Natural killer cell treated with Interleukin-12 subunit alpha and Interleukin-12 subunit beta and Interleukin-15 and Interleukin-18, amount 100 ng/mL, for 72 hours (primary cell): ENCODE measurements at regions not wholly inside any gene's neighbourhood (a gene's known extent, or its start where the extent isn't known, plus 50 kb on each side); places are given as distances from the start of the nearest gene placed in this dataset.

Experiments used
- ATAC-seq, 2 donors: fragments of 150-1000 bp; cut with Tn5 transposase in 1 of 2; sonication (Bioruptor Pico), chemical (Tn5 transposase) in 1 of 2; 2 replicates each; pipeline ENCODE4 v1.10.0; 2021
- DNase-seq: peaks from one replicate; pipeline ENCODE4 v3.0.0; 2022; ENCODE audit warnings: low spot score
- H3K27ac Mint-ChIP-seq, 2 donors: 1 replicate in 1 of 2; 2 replicates in 1 of 2; pipeline ENCODE4 v1.8.0; 2022; ENCODE audit warnings: mixed read lengths in 2 of 2, mild to moderate bottlenecking in 1 of 2, moderate library complexity in 1 of 2
- H3K27me3 Mint-ChIP-seq, 2 donors: 1 replicate in 1 of 2; 2 replicates in 1 of 2; pipeline ENCODE4 v1.8.0; 2022; ENCODE audit warnings: mixed read lengths in 2 of 2
- H3K36me3 Mint-ChIP-seq: one replicate; pipeline ENCODE4 v1.8.0; 2022; ENCODE audit warnings: mixed read lengths
- H3K4me1 Mint-ChIP-seq, 2 donors: 1 replicate in 1 of 2; 2 replicates in 1 of 2; pipeline ENCODE4 v1.8.0; 2022; ENCODE audit warnings: low read depth in 2 of 2, mixed read lengths in 2 of 2, mild to moderate bottlenecking in 1 of 2
- H3K4me3 Mint-ChIP-seq: one replicate; pipeline ENCODE4 v1.8.0; 2022; ENCODE audit warnings: mixed read lengths
- H3K9me3 Mint-ChIP-seq: 2 replicates; pipeline ENCODE4 v1.8.0; 2022; ENCODE audit warnings: mixed read lengths

DNA sequence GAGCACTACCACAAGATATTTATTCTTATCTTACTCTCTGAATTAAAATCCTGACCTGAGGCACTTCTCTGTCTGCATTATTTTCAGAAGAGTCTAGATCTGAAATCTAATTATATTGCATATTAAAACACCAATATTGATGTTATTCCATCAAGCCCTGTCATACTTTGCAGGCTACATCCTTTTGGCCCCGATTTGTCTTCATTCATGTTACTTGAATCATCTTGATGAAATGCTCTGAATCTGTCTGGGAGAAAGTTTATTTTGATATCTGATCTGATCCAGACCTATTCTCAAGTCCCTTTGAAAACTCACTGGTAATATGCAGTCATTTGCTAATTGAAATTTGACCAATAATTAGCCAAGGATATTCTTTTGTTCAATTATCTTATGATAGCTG is 79.9 kb downstream of the BBS10 start:
- peaks cover 15 to 22% of the 10 kb centered on the region in 2 donors for H3K27me3 Mint-ChIP-seq
- no peaks in the 10 kb centered on the region for H3K36me3 Mint-ChIP-seq
- H3K4me3 Mint-ChIP-seq, result no peak overlapping the region
- no peaks in the 10 kb centered on the region for H3K4me1 Mint-ChIP-seq
- no peak overlapping the region for H3K27ac Mint-ChIP-seq
- H3K9me3 Mint-ChIP-seq, result no peaks in the 10 kb centered on the region
- ATAC-seq, result no peak
- DNase-seq, result no peak

DNA sequence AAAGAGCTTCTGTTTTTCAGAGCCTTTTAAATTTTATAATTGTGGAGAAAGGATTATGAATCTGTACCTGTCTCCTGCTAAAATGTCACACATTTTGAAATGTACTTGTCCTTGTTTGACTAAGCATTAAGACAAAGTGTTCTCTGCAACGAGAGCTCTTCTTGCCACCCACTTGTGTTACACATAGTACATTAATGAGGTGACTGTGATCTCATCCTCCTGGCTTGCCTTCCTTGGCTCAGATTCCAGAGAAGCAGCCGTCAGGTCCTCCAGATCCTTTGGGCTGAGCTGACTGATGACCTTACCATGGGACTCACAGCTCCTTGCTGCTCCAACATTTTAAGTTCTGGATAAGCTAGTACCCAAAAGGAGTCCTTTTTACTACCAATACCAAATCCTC is 81.4 kb downstream of the BBS10 start:
- peaks cover 18 to 27% of the 10 kb centered on the region in 2 donors for H3K27me3 Mint-ChIP-seq
- H3K36me3 Mint-ChIP-seq, result no peaks in the 10 kb centered on the region
- no peaks in the 10 kb centered on the region for H3K9me3 Mint-ChIP-seq
- ATAC-seq (peak in 1 of 2 donors; percentile 45), DNase-seq (no peak)
- no peak overlapping the region for H3K4me3 Mint-ChIP-seq
- no peaks in the 10 kb centered on the region for H3K4me1 Mint-ChIP-seq
- no peak overlapping the region for H3K27ac Mint-ChIP-seq

GRCh38 chr12:76265424-76266180 is 82.6 kb downstream of the BBS10 start:
- Mint-ChIP-seq H3K27ac (no peak overlapping the region), H3K4me1 (no peaks in the 10 kb centered on the region), H3K27me3 (peaks cover 18 to 32% of the 10 kb centered on the region in 2 donors), H3K9me3 (no peaks in the 10 kb centered on the region), H3K36me3 (no peaks in the 10 kb centered on the region), H3K4me3 (no peak overlapping the region)
- ATAC-seq (no peak), DNase-seq (no peak)

DNA sequence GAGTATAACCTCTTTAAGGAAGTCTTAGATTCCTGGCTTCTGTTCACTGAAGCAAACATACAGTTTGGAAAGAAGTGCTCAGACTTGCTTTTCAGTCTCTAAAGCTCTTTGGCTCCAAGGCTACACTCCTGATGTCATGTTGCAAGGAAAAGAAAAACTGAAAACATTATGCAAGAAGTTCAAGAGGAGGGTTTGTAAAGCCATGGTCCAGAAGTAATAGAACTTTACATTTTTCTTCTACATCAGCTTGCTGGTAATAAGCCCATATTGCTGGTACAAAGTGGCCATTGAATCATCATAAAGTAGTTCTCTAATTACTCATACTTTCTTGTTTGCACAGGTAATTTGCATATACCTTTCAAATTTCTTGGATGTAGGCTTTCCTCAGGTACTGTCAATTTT is 83.6 kb downstream of the BBS10 start:
- H3K27ac Mint-ChIP-seq, result no peak overlapping the region

GRCh38 chr12:76263696-76264095 is 84.5 kb downstream of the BBS10 start:
- Mint-ChIP-seq H3K4me1 (no peaks in the 10 kb centered on the region), H3K27me3 (peaks cover 18 to 23% of the 10 kb centered on the region in 2 donors), H3K27ac (no peak overlapping the region), H3K36me3 (no peaks in the 10 kb centered on the region), H3K4me3 (no peak overlapping the region), H3K9me3 (no peaks in the 10 kb centered on the region)
- ATAC-seq (no peak), DNase-seq (no peak)

More for the DNA sequence above, 83.6 kb downstream of the BBS10 start:
- peaks cover 22 to 30% of the 10 kb centered on the region in 2 donors for H3K27me3 Mint-ChIP-seq
- H3K9me3 Mint-ChIP-seq, result no peaks in the 10 kb centered on the region
- no peak for DNase-seq
- no peaks in the 10 kb centered on the region for H3K36me3 Mint-ChIP-seq
- ATAC-seq, result no peak
- H3K4me1 Mint-ChIP-seq, result no peaks in the 10 kb centered on the region
- no peak overlapping the region for H3K4me3 Mint-ChIP-seq

DNA sequence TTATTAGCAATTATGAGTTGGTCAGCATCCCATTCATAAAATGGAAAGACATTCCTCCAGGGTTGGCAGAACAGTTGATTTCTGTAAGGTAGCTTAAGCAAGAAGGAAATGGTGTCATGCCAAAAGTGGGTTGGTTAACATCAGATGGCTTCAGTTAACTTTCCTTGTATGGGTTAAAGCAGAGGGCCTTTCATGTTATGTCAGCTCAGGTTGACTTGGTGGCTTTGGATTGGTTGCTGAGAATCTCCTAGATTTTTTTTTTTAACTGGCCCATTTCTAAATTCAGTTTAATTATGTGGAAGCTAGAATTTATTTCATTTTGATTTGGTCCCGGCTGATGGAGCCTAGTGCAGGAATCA is 87.8 kb downstream of the BBS10 start:
- H3K27me3 Mint-ChIP-seq, result peaks cover 7 to 10% of the 10 kb centered on the region in 2 donors
- no peaks in the 10 kb centered on the region for H3K9me3 Mint-ChIP-seq
- H3K4me3 Mint-ChIP-seq, result no peak overlapping the region
- H3K4me1 Mint-ChIP-seq, result peaks cover 0 to 4% of the 10 kb centered on the region in 2 donors
- DNase-seq (no peak), ATAC-seq (no peak)
- H3K27ac Mint-ChIP-seq, result no peak overlapping the region
- no peaks in the 10 kb centered on the region for H3K36me3 Mint-ChIP-seq

GRCh38 chr12:76259660-76260389 is 88.4 kb downstream of the BBS10 start:
- Mint-ChIP-seq H3K27ac (no peak overlapping the region), H3K4me1 (peaks cover 0 to 7% of the 10 kb centered on the region in 2 donors), H3K4me3 (no peak overlapping the region), H3K9me3 (no peaks in the 10 kb centered on the region), H3K36me3 (no peaks in the 10 kb centered on the region), H3K27me3 (peaks cover 7 to 10% of the 10 kb centered on the region in 2 donors)
- ATAC-seq (no peak), DNase-seq (no peak)

GRCh38 chr12:76259106-76259505 is 89.1 kb downstream of the BBS10 start:
- H3K4me1 Mint-ChIP-seq, result peaks cover 0 to 7% of the 10 kb centered on the region in 2 donors
- ATAC-seq, result no peak
- no peaks in the 10 kb centered on the region for H3K9me3 Mint-ChIP-seq
- H3K27me3 Mint-ChIP-seq, result peaks cover 7 to 14% of the 10 kb centered on the region in 2 donors
- no peaks in the 10 kb centered on the region for H3K36me3 Mint-ChIP-seq
- DNase-seq, result no peak
- H3K27ac Mint-ChIP-seq, result no peak overlapping the region
- H3K4me3 Mint-ChIP-seq, result no peak overlapping the region

DNA sequence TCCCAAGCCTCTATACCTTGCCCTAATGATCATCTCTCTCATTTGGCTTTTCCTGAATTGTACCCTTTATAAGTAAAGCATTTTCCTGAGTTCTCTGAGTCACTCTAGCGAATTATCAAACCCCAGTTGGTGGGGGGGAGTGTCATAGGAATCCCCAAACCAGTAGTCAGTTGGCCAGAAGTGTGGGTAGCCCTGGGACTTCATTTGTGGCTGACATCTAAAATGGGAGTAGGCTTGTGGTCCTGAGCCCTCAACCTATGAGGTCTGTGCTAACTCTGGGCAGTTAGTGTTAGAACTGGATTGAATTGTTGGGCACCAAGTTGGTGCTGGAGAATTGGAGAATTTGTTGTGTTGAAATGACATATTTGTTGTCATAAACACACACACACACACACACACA is 91.3 kb downstream of the BBS10 start:
- Mint-ChIP-seq H3K36me3 (no peaks in the 10 kb centered on the region), H3K4me1 (peaks cover 0 to 7% of the 10 kb centered on the region in 2 donors), H3K27me3 (peaks cover 4 to 11% of the 10 kb centered on the region in 2 donors), H3K27ac (no peak overlapping the region), H3K4me3 (no peak overlapping the region), H3K9me3 (no peaks in the 10 kb centered on the region)
- DNase-seq, result no peak
- ATAC-seq, result no peak

GRCh38 chr12:76256321-76256720 is 91.9 kb downstream of the BBS10 start:
- Mint-ChIP-seq H3K4me3 (no peak overlapping the region), H3K4me1 (peaks cover 0 to 7% of the 10 kb centered on the region in 2 donors), H3K9me3 (no peaks in the 10 kb centered on the region), H3K27me3 (peaks cover 4 to 9% of the 10 kb centered on the region in 2 donors), H3K36me3 (no peaks in the 10 kb centered on the region), H3K27ac (no peak overlapping the region)
- DNase-seq (no peak), ATAC-seq (no peak)

DNA sequence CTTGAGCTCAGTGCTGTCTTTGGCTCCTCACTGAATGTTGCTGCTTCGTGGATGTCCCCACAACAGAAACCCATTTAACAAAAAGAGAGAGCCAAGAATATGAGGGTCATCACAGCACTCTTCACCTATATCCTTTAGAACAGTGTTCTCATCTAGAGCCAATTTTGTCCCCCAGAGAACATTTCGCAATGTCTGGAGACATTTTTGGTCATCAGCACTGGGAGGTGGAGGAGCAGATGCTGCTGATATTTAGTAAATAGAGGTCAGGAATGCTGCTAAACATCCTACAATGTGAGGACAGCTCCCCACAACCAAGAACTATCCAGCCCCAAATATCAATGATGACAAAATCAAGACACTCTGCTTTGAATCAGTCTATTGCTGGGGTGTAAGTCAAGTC is 92.5 kb downstream of the BBS10 start:
- no peak overlapping the region for H3K27ac Mint-ChIP-seq
- ATAC-seq (no peak), DNase-seq (no peak)
- H3K9me3 Mint-ChIP-seq, result no peaks in the 10 kb centered on the region
- no peaks in the 10 kb centered on the region for H3K36me3 Mint-ChIP-seq
- peaks cover 0 to 7% of the 10 kb centered on the region in 2 donors for H3K4me1 Mint-ChIP-seq
- peaks cover 4 to 15% of the 10 kb centered on the region in 2 donors for H3K27me3 Mint-ChIP-seq
- H3K4me3 Mint-ChIP-seq, result no peak overlapping the region

GRCh38 chr12:76255281-76255680 is 92.9 kb downstream of the BBS10 start:
- Mint-ChIP-seq H3K27ac (no peak overlapping the region), H3K27me3 (peaks cover 7 to 17% of the 10 kb centered on the region in 2 donors), H3K9me3 (no peaks in the 10 kb centered on the region), H3K4me1 (peaks cover 0 to 7% of the 10 kb centered on the region in 2 donors), H3K4me3 (no peak overlapping the region), H3K36me3 (no peaks in the 10 kb centered on the region)
- DNase-seq (no peak), ATAC-seq (peak; percentile 32 to 60)

GRCh38 chr12:76252031-76252430 is 96.2 kb downstream of the BBS10 start:
- no peak for DNase-seq
- Mint-ChIP-seq H3K4me1 (peaks cover 0 to 7% of the 10 kb centered on the region in 2 donors), H3K27ac (no peak overlapping the region), H3K27me3 (peaks cover 10 to 33% of the 10 kb centered on the region in 2 donors), H3K9me3 (no peaks in the 10 kb centered on the region), H3K4me3 (no peak overlapping the region), H3K36me3 (no peaks in the 10 kb centered on the region)
- no peak for ATAC-seq

DNA sequence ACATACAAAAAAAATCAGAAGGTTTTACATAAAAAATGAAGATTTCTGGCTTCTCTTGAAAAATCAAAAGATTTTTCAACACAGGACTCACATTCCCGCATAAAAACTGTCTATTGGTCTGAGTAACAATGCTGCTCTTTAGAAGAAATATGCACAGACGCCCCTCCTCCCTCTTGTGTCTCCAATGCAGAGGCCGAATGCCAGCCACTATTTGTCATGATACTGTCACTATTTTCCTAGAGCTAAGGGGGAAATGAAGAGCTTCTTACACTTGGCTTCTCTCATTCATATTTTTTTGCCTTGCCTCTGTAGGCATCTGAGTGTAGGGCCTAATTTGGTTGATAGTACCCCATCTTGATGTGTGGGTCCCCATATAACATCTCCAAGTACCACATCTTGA is 98.0 kb downstream of the BBS10 start:
- Mint-ChIP-seq H3K27me3 (peaks cover 14 to 39% of the 10 kb centered on the region in 2 donors), H3K9me3 (no peaks in the 10 kb centered on the region), H3K36me3 (no peaks in the 10 kb centered on the region), H3K4me1 (peaks cover 0 to 1% of the 10 kb centered on the region in 2 donors), H3K27ac (no peak overlapping the region), H3K4me3 (no peak overlapping the region)
- no peak for DNase-seq
- no peak for ATAC-seq
